Stimulated activated CD4-positive, alpha-beta T cell treated with anti-CD3 and anti-CD28 coated beads, Interleukin-12 subunit alpha, Interleukin-12 subunit beta, amount 100 ng/mL, for 4 hours (primary cell): ENCODE measurements at regions not wholly inside any gene's neighbourhood (a gene's known extent, or its start where the extent isn't known, plus 50 kb on each side); places are given as distances from the start of the nearest gene placed in this dataset.
"Not testable (repeated sequence)": the region's sequence is repeated elsewhere in the genome, so short reads cannot be mapped to it uniquely, and the experiment has no call there.

Source experiments
- DNase-seq: peaks from one replicate; pipeline ENCODE4 v3.0.0-alpha.2; 2020

- no peak for DNase-seq
Observed at GRCh38 chr5:126677121-126677520, 76.4 kb downstream of the PHAX start.

DNA sequence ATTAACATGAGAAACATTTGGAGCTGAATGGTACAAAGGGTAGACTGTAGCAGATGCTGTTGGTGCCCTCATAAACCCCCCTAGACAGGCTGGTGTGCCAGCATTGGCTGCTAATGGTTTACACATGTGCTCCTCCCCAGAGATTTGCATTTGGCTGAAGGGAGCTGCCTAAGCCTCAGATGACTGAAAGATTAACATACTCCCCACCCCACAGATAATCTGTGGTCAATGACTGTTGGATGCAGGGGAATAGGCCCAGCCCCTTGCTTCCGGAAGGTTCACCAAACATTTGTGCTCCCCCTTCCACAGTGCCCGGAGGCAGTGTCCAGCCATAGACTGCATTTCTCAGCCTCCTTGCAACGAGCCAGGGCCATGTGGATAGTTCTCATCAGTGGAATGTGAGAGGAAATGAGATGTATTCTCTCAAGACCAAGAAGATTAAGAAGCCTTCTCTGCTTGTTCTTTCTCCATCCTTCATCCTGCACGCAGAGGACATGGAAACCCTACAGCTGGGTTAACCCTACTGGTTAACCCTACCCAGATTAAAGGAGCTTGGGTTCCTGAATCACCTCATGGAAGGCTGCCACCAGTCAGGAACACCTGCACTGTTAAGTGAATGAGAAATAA is 79.6 kb downstream of the PHAX start:
- no peak for DNase-seq

DNA sequence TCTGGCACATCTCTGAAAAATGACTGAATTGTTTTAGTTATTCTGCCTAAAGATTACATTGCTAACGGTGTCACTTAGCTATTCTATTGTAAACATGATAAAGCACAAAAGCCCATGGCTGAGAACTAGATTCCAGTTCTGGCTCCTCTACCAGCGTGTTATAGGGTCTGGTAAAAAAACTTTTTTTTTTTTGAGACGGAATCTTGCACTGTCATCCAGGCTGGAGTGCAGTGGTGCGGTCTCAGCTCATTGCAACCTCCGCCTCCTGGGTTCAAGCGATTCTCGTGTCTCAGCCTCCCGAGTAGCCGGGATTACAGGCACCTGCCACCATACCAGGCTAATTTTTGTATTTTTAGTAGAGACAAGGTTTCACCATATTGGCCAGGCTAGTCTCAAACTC is 80.6 kb downstream of the PHAX start:
- not testable (repeated sequence) for DNase-seq

- DNase-seq, result no peak
Observed at GRCh38 chr5:126681970-126682369, 81.2 kb downstream of the PHAX start.

GRCh38 chr5:126682856-126683255 is 82.1 kb downstream of the PHAX start:
- DNase-seq, result no peak

DNA sequence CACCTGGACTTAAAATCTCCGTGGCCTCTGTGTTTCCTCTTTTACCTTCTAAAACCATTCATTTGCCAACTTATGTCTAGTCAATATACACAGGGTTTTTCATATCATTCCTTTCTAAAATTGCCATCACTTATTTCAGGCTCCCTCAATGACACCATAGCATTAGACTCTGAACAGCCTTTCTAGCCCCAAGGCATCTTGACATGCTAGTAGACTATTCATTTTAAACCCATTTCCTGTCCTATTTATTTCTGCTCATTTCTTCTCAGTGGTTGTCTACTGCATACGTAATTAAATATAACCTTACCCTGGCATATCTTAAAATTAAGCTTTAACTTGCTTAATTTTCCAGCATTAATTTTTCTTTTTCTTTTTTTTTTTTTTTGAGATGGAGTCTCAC is 83.2 kb downstream of the PHAX start:
- no peak for DNase-seq

GRCh38 chr5:126684656-126685442 is 84.1 kb downstream of the PHAX start:
- peak; percentile 51 for DNase-seq

- DNase-seq, result no peak
Observed at GRCh38 chr5:126686451-126687126, 85.8 kb downstream of the PHAX start.

GRCh38 chr5:126692971-126693370 is 84.0 kb upstream of the LMNB1 start:
- no peak for DNase-seq

DNA sequence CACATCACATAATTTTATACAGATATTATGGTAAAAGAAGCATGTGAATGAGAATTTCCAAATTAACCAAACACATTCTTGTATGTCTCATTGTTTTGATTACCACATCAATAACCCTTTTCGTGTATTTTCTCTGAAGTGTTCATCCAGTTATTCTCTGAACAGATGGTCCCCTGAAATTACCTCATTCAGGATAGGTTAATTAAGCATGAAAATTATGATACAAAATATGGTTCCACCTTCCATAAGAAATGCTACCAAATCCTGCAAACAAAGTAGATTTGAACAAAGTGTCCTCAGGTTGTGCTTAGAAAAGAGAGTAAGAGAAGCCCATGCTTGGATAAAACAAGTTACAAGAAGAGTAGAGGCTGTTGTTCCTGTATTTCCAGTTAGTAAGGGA is 83.1 kb upstream of the LMNB1 start:
- no peak for DNase-seq

GRCh38 chr5:126694403-126694802 is 82.5 kb upstream of the LMNB1 start:
- DNase-seq, result no peak

DNA sequence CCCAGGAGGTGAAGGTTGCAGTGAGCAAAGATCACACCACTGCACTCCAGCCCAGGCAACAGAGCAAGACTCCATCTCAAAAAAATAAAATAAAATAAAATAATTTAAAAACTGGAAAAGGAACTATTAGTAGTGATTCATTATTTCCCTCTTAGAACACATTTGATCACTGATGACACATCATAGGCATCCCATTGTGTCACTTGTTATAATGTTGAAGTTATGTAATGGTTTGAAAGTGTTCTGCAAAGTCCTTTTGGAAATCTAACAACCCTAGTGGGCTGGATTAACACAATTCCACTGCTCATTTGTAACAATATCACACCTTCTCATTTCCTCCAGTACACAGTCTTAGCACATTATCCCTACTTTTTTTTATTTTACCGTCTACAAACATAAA is 81.8 kb upstream of the LMNB1 start:
- DNase-seq, result no peak

- DNase-seq, result no peak
Observed at GRCh38 chr5:126707080-126707479, 69.9 kb upstream of the LMNB1 start.

- DNase-seq, result no peak
Observed at GRCh38 chr5:126715765-126716164, 61.2 kb upstream of the LMNB1 start.

DNA sequence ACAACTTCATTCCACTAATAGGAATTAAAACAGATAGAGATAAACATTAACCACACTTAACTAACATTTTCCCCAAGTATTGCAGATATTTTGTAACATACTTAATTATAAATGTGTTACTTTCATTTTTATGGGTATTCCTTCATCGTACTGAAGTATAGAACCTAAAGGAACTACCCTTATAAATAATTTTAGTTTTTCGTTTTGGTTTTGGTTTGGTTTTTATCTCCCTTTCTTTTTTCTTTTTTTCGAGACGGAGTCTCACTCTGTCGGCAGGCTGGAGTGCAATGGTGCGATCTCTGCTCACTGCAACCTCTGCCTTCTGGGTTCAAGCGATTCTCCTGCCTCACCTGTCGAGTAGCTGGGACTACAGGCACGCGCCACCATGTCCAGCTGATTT is 60.1 kb upstream of the LMNB1 start:
- DNase-seq, result no peak

DNA sequence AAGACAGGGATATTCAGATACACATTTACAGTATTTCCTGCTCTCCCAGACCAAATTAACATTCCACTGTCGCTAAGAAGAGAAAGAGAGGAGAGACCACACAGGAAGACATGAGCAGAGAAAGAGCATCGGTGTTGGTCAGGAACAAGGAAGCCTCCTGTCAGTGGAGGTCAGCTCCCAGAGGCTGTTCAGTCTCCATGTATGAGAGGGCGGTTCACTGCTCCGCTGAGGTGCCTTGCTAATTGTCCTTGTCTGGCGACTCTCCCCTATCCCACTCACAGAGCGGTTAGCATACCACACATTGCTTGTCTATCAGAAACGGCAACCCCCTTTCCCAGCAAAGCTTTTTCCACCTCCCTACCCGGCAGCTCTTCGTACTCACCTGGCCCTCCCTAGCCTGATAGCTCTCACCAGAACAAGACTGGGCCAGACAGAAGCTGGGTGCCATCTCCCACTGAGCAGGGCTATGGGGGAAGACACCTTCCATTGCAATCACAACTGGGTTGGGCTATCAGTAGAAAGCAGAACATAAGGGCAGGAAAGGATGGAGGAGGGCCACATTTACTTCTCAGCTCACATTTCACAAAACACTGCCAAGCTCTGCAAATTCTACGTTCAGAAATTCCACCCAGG is 58.6 kb upstream of the LMNB1 start:
- no peak for DNase-seq

- no peak for DNase-seq
Observed at GRCh38 chr5:126720369-126720768, 56.6 kb upstream of the LMNB1 start.

DNA sequence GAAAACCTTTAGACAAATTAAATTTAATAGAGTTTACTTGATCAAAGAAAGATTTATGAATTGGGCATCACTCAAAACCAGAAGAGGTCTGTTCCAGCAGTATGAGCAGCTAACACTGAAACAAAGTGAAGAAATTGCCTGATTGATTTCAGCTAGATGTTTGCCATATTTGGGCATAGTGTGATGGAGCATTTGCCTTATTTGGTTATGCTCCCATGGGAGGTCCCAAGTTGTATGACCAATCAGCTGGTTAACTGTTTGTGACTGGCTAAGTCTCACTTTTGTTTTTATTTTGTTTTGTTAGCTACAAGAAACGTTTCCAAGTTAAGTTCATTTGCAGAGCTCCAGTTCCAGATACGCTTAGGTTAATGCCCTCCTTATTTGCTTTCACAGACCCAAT is 53.3 kb upstream of the LMNB1 start:
- DNase-seq, result no peak
